ACC112 (cell line): ENCODE measurements at regions not wholly inside any gene's neighbourhood (a gene's known extent, or its start where the extent isn't known, plus 50 kb on each side); places are given as distances from the start of the nearest gene placed in this dataset.

Source experiments
- H2AFZ ChIP-seq: fragments of 200-600 bp; sonication (generic); one replicate; pipeline ENCODE4 v1.6.0; 2017; ENCODE audit warnings: antibody characterized with exemption, low read length; ENCODE audit not compliant: unreplicated experiment
- H3K27ac ChIP-seq: fragments of 200-600 bp; sonication (generic); 2 replicates; pipeline ENCODE4 v1.5.1; 2014; ENCODE audit warnings: low read depth, mild to moderate bottlenecking, antibody characterized with exemption, low read length, moderate library complexity
- H3K27me3 ChIP-seq: fragments of 200-600 bp; sonication (generic); 2 replicates; pipeline ENCODE4 v1.6.1; 2014; ENCODE audit warnings: mild to moderate bottlenecking, antibody characterized with exemption, low read length, moderate library complexity, mixed read lengths; ENCODE audit not compliant: insufficient read depth
- H3K36me3 ChIP-seq: fragments of 200-600 bp; sonication (generic); 2 replicates; pipeline ENCODE4 v1.6.1; 2016; ENCODE audit warnings: mild to moderate bottlenecking, antibody characterized with exemption, low read length, moderate library complexity, mixed read lengths; ENCODE audit not compliant: insufficient read depth
- H3K4me1 ChIP-seq: fragments of 200-600 bp; sonication (generic); one replicate; pipeline ENCODE4 v1.6.1; 2016; ENCODE audit warnings: low read length, mixed read lengths; ENCODE audit not compliant: insufficient read depth, unreplicated experiment, control insufficient read depth
- H3K4me3 ChIP-seq: fragments of 200-600 bp; sonication (generic); 2 replicates; pipeline ENCODE4 v1.5.1; 2014; ENCODE audit warnings: mild to moderate bottlenecking, low read depth, low read length
- H3K79me2 ChIP-seq: fragments of 200-600 bp; sonication (generic); one replicate; pipeline ENCODE4 v1.6.0; 2016; ENCODE audit warnings: low read length; ENCODE audit not compliant: control insufficient read depth, unreplicated experiment, insufficient read depth

DNA sequence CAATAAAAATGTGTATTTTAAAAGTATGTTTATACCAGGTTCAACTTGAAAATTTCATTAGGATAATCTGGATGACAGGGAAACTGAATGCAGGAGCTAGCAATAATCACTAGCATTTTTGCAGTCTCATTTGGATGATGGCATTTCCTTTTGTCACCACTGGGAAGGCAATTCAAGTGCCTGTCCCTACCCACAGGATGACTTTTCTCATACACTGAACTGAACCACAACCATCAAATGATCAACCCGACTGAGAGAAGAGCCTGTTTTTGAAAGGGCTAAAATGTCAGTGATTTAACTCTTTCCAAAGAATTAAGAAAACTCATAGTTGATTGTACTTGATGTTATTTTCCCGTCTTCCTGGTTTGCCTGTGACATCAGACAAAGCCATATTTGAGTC, 115.0 kb downstream of the FAM124B start:
- Histone ChIP-seq H2AFZ (no peak overlapping the region), H3K27ac (no peak overlapping the region), H3K27me3 (no peaks in the 10 kb centered on the region), H3K4me1 (peaks cover 8% of the 10 kb centered on the region), H3K4me3 (no peak overlapping the region), H3K79me2 (no peaks in the 10 kb centered on the region), H3K36me3 (no peaks in the 10 kb centered on the region)

DNA sequence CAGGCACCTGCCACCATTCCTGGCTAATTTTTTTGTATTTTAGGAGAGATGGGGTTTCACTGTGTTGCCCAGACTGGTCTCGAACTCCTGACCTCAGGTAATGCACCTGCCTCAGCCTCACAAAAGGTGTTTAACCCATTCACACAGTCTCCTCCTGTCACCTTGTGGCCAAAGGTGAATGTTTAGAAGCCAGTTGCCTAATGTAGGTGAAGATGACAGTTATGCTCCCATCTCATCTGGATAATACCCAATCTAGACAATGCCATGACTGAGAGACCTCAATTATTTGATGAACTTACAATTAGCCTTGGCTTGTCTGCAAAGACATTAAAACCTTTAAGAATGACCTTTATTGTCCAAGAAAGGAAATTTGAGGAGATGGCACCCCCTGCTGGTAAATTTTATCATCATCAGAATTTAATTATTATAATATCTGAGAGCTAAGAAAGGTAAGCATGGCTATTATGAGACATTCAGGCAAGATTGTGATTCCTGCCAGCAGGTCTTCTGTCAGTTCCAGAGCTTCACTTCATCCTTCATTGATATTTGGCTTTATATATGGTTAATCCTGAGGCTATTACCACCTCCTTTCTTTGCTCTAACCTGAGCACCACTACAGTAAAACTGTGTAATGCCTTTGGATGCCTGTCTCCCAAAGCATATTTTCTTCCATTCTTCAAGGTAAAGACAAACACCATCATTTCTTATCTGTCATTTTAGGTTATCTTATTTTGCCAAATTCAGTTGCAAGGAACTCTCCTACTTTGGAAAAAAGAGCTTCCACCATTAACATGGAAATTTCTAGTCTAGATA, 117.6 kb downstream of the FAM124B start:
- H3K36me3 ChIP-seq = no peaks in the 10 kb centered on the region
- peaks cover 8% of the 10 kb centered on the region for H3K4me1 ChIP-seq
- no peak overlapping the region for H3K4me3 ChIP-seq
- H3K27ac ChIP-seq = no peak overlapping the region
- no peaks in the 10 kb centered on the region for H3K27me3 ChIP-seq
- H2AFZ ChIP-seq = no peak overlapping the region
- H3K79me2 ChIP-seq = no peaks in the 10 kb centered on the region

DNA sequence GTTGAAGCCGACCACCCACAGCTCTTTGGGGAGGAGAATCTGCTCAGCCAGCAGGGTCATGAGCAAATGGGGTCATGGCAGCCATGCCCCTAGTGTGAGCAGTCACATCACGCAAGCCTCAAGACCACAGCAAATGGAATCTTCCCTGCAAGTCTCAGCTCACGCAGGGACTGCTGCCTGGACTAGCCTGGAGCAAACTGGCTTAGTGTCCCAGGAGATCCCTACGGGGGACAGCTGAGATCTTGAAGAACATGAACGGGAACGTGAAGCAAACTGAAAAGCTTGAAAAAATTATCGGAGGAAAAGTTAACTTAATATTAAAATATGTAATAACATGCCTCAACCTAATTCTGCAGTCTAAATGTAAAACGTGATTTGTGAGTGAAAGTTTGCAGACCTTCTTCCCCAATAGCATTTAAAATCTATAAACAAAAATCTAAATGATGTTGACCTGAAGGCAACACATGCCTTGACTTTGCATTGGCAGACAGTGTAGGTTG, 118.4 kb downstream of the FAM124B start:
- Histone ChIP-seq H3K79me2 (no peaks in the 10 kb centered on the region), H3K27me3 (no peaks in the 10 kb centered on the region), H2AFZ (peak overlapping the region; percentile 30), H3K4me1 (peaks cover 15% of the 10 kb centered on the region), H3K4me3 (no peak overlapping the region), H3K36me3 (no peaks in the 10 kb centered on the region), H3K27ac (no peak overlapping the region)

DNA sequence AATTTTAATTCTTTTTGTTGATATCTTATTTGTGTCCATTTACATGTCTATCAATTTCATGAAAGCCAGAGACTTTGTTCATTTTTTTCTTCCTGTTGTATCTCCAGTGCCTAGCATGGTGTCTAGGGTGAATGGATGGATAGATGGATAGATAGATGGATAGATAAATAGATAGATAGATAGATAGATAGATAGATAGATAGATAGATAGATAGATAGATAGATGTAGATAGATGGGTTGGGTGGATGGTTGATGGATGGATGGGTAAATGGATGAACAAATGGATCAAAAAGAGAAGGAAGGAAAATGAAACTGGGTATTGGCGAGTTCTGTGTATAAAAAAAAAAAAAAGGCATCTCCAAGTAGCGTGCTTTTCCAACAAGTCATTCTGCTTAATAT, 120.5 kb downstream of the FAM124B start:
- Histone ChIP-seq H3K79me2 (no peaks in the 10 kb centered on the region), H3K4me1 (peaks cover 19% of the 10 kb centered on the region), H3K27me3 (no peaks in the 10 kb centered on the region), H3K36me3 (no peaks in the 10 kb centered on the region), H3K4me3 (no peak overlapping the region), H2AFZ (no peak overlapping the region), H3K27ac (no peak overlapping the region)

DNA sequence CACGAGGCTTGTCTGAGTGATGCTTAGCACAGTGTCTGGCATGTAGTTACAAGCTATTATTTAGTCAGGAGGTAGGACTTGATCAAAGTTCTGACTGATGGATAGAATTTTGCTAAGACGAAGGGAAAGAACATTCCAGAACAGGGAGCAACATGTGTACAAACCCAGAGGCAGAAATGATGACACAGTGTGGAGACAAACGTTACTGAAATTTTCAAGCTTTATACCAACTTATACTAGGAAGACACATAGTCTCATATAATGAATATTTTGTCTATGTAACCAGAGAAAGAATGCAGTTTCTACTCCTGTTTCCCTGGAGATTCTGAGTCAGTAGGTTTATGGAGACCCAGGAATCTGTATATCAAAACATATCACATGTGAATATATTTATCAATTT, 123.4 kb downstream of the FAM124B start:
- Histone ChIP-seq H3K4me3 (no peak overlapping the region), H3K79me2 (no peaks in the 10 kb centered on the region), H2AFZ (no peak overlapping the region), H3K27ac (no peak overlapping the region), H3K4me1 (peaks cover 18% of the 10 kb centered on the region), H3K27me3 (no peaks in the 10 kb centered on the region), H3K36me3 (no peaks in the 10 kb centered on the region)

DNA sequence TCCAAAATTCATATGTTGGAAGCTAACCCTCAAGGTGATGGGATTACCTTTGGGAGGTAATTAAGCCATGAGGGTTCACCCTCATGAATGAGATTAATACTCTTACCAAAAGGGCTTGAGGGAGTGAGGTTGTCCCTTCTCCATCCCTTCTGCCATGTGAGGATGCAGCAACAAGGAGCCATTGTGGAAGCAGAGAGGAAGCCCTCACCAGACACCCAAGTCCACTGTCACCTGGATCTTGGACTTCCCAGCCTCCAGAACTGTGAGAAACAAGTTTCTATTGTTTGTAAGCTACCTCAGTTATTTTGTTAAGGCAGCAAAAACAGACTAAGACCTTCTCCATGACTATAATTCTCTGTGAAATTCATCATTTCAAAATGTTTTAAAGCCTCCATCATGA, 125.7 kb downstream of the FAM124B start:
- Histone ChIP-seq H3K36me3 (no peaks in the 10 kb centered on the region), H3K4me1 (peaks cover 11% of the 10 kb centered on the region), H3K79me2 (no peaks in the 10 kb centered on the region), H3K27ac (no peak overlapping the region), H2AFZ (no peak overlapping the region), H3K27me3 (no peaks in the 10 kb centered on the region), H3K4me3 (no peak overlapping the region)

DNA sequence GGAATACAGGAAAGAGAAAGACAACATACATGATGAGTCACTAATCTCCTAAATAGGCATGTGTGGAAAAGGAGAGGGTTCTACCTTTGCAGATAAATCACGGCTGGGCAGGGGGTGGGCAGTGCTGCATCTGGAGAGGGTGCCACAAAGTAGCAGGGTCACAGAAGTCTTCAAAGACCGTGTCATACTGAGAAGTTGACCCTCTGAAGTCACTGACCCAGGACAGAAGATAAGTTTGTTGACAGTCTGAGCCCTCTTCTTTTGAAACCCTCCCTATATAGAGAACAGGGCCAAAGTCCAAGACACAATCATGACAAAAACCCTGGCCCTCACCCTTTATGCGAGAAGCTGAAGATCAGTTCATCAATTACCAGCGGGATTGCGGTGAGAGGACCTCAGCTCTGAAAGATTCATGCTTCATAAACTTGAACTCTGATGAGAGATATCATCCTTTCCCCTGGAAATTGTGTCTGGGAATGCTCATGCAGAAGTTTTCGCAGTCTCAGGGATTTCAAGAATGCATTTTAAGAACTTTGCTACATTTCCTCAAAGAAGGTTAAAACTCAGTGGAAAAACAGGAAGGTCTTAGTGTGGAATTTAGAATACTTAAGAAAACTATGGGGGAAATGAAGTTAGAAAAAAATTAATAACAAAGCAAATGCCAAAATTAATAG, 129.5 kb downstream of the FAM124B start:
- Histone ChIP-seq H3K4me3 (no peak overlapping the region), H2AFZ (peak overlapping the region; percentile 21), H3K36me3 (no peaks in the 10 kb centered on the region), H3K79me2 (no peaks in the 10 kb centered on the region), H3K27ac (no peak overlapping the region), H3K27me3 (no peaks in the 10 kb centered on the region), H3K4me1 (peaks cover 8% of the 10 kb centered on the region)

DNA sequence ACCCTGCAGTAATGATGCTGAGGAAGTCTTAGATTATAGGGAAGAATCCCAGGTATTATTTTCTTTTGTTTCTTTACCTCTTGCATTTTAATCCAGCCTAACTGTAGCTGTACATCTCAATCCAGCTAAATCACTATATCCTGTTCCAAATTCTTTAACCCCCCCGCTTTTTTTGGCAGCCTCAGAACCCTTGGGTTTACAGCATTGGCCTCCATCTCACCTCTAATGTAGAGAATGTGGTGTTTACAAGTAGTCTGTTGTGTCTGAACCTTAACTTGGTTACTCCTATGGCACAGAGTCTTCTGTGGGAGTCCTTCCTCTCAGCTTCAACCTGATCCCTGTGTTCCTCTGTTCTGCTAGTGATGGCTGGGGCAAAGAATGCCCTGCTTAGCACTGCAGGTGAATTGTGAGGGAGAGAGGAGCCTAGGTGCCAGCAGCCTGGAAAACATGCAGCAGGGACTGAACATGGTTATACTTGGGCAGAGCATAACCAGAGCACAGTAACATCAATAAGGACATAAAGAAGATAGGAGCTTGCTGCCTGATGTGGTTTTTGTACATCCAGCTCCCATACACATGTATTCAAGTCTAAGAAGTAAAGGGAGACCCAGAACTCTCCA, 130.2 kb downstream of the FAM124B start:
- no peak overlapping the region for H2AFZ ChIP-seq
- no peaks in the 10 kb centered on the region for H3K79me2 ChIP-seq
- H3K36me3 ChIP-seq = no peaks in the 10 kb centered on the region
- no peak overlapping the region for H3K27ac ChIP-seq
- H3K4me3 ChIP-seq = no peak overlapping the region
- no peaks in the 10 kb centered on the region for H3K27me3 ChIP-seq
- peaks cover 8% of the 10 kb centered on the region for H3K4me1 ChIP-seq

DNA sequence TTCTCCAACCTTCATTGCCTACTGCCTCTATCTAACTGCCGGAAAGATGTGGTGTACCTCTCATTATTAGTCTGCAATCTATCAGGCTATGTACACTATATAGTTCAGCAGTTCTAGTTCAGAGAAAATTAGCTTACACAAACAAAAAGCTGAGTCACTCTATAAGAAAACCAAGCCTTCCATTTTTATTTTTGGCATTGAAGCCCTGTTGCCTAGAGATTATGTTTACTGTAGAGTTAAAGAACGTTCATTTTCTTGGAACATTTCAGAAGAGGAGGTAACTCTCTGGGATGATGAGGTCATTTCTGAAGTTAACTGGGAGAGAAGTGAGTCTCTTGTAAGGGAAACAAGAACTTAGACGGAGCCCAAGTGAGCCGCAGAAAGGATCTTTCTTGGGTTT, 133.5 kb downstream of the FAM124B start:
- Histone ChIP-seq H3K27ac (peak overlapping the region; percentile 65), H3K4me3 (no peak overlapping the region), H2AFZ (peak overlapping the region; percentile 3)

DNA sequence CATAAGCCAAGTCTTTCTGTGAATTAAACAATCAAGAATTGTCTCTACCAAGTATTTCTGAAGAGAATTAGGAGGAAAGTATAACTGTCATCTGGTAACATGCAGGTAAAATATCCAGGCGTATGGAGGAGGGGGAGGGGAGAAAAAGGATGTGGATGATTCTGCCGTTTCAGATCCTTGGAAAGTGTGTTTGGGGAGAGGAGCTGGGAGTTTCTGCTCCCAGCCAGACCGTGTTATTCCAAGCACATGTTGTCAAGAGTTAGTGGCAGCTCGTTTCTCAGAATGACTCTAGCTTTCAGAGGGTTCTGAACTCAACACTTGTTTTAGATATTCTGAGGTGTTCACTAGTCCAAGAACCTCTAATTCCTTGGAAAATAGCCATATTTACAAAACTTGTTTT, 137.6 kb downstream of the FAM124B start:
- 0 out of 2 replicates have a peak overlapping the region, but pooled peaks have one; percentile 68 for H3K27ac ChIP-seq
- peak overlapping the region; percentile 43 for H2AFZ ChIP-seq

More for the DNA sequence above, 133.5 kb downstream of the FAM124B start:
- Histone ChIP-seq H3K27me3 (no peaks in the 10 kb centered on the region), H3K79me2 (no peaks in the 10 kb centered on the region), H3K4me1 (peaks cover 20% of the 10 kb centered on the region), H3K36me3 (no peaks in the 10 kb centered on the region)

More for the DNA sequence above, 137.6 kb downstream of the FAM124B start:
- Histone ChIP-seq H3K4me3 (no peak overlapping the region), H3K4me1 (peaks cover 36% of the 10 kb centered on the region), H3K27me3 (no peaks in the 10 kb centered on the region), H3K36me3 (no peaks in the 10 kb centered on the region), H3K79me2 (no peaks in the 10 kb centered on the region)
